Esophagus squamous epithelium (tissue), 4 donors: ENCODE measurements at regions not wholly inside any gene's neighbourhood (a gene's known extent, or its start where the extent isn't known, plus 50 kb on each side); places are given as distances from the start of the nearest gene placed in this dataset.

ENCODE experiments used
- CTCF ChIP-seq, 6 experiments: fragments of 450-650 bp in 4 of 6; fragments of 200-600 bp in 2 of 6; sonication (generic) in 2 of 6; IDR thresholded peaks; one replicate each; pipeline ENCODE4 v1.5.1; 2016 to 2019; ENCODE audit warnings: antibody characterized with exemption in 6 of 6, mild to moderate bottlenecking in 4 of 6, moderate library complexity in 4 of 6
- POLR2A ChIP-seq, 4 donors: fragments of 450-650 bp; IDR thresholded peaks; one replicate each; pipeline ENCODE4 v1.6.1; 2017; ENCODE audit warnings: antibody characterized with exemption in 4 of 4, mild to moderate bottlenecking in 4 of 4, moderate library complexity in 3 of 4

GRCh38 chr12:124094733-124095132, 121.7 kb downstream of the ZNF664 start:
- TF ChIP-seq CTCF (IDR thresholded peaks at IDR 0.05) (no peak), POLR2A (IDR thresholded peaks at IDR 0.05) (no peak)
